NCI-H1417 (cell line): ENCODE measurements at regions not wholly inside any gene's neighbourhood (a gene's known extent, or its start where the extent isn't known, plus 50 kb on each side); places are given as distances from the start of the nearest gene placed in this dataset.
"Not testable (repeated sequence)": the region's sequence is repeated elsewhere in the genome, so short reads cannot be mapped to it uniquely, and the experiment has no call there.

Experiments used
- DNase-seq, 3 experiments: peaks; one replicate each; lab custom pipeline; 2025; lab: John Stamatoyannopoulos, UW

GRCh38 chr18:34942276-34942675 is 98.9 kb upstream of the MAPRE2 start:
- DNase-seq, result no peak

DNA sequence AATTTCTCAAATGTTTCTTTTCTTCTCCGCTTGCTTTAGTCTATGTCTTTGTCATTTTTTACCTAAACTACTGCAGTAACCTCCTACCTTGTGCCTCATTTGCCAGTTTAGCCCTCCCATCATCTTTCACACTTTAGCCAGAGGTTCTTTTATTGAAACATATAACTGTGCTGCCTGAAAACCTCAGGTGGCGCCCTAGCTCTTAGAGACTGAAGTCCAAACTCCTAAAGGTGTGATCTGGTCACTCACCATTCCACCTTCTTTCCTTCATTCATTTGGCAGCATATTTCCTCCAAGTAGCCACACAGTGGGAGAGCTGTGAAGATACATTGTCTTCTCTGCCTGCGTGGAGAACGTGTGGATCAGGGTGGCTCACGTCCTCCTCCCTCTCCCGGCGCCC is 98.2 kb upstream of the MAPRE2 start:
- DNase-seq, result peak in 1 of 3 experiments; percentile 27

DNA sequence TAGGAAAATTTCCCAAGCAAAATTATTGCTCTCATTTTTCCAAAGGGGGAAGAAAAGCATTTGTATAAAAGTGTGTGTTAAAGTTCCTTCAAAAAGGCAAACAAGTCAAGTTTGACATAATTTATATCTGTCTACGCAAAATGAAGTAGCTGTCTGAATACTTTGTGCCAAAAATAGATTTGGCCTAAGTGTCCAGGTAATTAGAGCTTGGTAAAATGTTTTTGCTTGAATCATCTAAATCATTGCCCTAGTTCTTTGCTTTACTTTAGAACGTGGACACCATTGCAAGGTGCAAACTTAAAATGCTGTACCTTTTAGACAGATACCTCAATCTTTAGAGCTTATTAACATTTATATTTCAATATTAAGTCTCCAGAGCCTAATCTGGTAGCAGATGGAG is 97.6 kb upstream of the MAPRE2 start:
- DNase-seq, result no peak

DNA sequence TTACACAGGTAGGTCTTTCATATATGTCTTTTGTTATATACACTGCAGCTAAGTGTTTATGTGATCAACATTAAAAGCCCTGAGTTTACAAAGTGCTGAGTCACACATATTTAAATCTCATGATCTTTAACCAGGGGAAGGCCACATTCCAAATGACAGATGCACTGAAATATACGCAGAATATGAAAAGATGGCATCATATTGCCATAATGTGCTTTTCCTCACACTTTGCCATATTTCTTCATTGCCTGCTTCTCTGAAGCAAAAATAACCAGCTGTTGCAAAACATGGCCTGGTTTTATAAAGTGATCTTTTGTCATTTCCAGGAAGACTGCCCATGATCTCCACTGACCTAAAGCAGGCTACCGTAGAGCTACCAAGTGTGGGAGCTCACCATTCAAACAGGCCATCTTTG is 93.5 kb upstream of the MAPRE2 start:
- DNase-seq, result peak in 2 of 3 experiments; percentile 47 to 75

- no peak for DNase-seq
Measured at GRCh38 chr18:34951625-34952379, 89.4 kb upstream of the MAPRE2 start.

DNA sequence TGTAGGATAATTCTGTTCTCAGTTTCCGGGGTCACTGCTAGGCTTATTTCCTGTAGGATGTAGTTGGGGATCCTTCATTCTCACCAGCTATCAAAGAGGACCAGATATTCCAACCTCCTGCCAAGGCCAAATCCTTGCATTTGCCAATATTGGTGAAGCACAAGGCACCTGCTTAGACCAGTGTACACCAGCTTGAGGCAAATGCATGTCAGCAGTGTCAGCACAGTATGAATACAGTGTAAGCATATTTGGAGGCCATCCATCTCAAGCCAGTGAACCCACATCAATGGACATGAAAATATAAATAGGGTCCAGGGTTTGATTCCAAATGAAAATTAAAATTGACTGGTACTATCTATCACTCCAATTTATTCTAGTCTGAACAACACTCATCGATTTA is 88.0 kb upstream of the MAPRE2 start:
- no peak for DNase-seq

DNA sequence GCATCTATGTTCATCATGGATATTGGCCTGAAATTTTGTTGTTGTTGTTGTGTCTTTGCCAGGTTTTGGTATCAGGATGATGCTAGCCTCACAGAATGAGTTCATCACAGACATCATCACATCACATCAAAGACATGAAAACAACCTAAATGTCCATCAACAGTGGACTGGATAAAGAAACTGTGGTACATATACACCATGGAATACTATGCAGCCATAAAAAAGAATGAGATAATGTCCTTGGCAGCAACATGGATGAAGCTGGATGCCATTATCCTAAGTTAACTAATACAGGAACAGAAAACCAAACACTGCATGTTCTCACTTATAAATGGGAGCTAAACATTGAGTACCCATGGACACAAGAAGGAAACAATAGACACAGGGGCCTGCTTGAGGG is 85.7 kb upstream of the MAPRE2 start:
- DNase-seq, result not testable (repeated sequence)

- no peak for DNase-seq
Measured at GRCh38 chr18:34956663-34957062, 84.5 kb upstream of the MAPRE2 start.

- DNase-seq, result no peak
Measured at GRCh38 chr18:34957119-34957863, 83.9 kb upstream of the MAPRE2 start.

- no peak for DNase-seq
Measured at GRCh38 chr18:34957864-34958259, 83.4 kb upstream of the MAPRE2 start.

DNA sequence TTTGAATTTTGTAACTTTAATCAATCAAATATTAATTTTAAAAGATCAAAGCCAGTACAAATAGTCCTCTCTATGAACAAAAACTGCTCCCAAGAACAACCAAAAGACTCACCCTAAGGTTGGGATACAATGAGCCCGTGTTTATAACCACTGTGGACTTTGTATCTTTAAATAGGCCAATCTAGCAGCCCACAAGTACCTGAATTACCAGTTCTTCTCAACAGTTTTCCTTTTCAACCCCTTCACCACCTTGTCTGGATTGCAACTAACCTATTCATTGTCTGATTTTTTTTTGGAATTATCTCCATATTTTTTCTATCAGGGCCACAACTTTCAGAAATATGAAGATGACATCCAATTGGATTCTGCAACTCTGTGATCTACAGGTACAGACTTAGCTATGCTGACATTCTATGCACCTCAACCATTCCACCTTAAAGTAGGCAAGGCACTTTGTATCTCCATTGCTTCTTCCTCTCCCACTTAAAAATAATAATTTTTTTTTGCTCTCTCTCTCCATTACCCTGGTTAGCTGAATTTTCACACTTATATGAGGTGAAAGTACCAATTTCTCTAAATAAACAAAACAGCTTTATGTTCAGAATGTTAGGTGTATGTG is 81.9 kb upstream of the MAPRE2 start:
- no peak for DNase-seq

DNA sequence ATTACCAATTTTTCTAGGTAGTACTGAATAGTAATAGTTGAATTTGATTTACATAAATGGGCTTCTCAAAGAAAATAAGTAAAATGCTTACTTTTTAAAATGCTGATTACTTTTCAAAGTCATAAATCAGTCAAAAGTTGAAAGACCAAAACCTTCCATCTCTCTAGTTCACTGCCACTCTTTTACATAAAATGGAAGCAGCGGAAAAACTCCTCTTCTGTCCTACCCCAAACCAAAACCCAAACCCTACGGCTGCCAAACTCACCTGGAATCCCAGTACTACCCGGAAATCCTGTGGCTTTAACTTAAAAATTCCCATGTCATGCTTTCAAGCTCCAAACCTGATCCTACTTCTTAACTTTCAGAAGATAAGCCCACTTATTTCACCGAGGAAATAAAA is 81.2 kb upstream of the MAPRE2 start:
- DNase-seq, result no peak

GRCh38 chr18:34965108-34965507 is 76.1 kb upstream of the MAPRE2 start:
- DNase-seq, result peak; percentile 12 to 76 (median 64)

DNA sequence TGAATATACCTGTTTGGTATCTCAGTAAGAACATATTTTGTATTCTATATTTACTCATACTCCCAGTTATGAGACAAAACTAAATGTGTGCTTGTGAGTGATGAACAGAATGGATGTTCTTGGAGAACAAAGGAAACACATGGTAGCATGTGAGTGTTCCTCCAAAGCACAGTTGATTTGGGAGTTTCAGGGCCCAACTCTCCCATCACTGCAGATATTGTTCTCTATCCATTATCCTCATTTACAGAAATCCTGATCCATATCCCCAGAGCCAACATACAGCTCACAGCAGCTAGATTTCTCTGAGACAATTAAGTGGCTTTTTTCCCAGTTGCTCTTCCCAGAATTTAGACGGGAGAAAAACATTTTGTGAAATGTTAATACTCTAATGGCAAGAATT is 75.6 kb upstream of the MAPRE2 start:
- DNase-seq, result no peak

GRCh38 chr18:34970106-34970505 is 71.1 kb upstream of the MAPRE2 start:
- DNase-seq, result no peak

GRCh38 chr18:34971313-34971712 is 69.9 kb upstream of the MAPRE2 start:
- no peak for DNase-seq

DNA sequence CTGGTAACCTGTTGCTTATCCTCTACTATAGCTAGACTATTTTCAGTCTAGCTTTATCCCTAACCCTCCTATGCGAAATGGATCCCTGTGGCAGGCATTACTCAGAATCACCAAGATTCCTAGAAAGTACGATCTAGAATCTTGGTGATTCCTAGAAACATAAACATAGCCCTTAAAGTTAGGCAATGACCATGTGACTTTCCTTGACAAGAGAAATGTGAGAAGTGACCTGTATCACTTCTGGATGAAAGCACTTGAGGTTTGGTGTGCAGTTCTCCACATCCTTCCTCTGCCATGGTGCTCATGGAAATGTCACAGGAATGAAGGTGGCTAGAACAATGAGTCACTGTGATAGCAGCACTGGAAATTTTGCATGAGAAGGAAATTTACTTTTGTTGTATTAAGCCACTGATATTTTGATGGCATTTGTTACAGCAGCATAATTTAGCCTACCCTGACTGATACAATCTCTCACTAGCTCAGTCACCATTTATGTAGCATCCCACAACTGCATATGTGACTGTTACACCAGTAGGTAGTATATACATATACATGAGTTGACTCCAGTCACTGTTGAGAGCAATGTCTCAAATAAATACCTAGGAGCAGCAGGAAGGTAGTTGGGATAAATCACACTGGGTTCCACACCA is 68.3 kb upstream of the MAPRE2 start:
- DNase-seq, result no peak

DNA sequence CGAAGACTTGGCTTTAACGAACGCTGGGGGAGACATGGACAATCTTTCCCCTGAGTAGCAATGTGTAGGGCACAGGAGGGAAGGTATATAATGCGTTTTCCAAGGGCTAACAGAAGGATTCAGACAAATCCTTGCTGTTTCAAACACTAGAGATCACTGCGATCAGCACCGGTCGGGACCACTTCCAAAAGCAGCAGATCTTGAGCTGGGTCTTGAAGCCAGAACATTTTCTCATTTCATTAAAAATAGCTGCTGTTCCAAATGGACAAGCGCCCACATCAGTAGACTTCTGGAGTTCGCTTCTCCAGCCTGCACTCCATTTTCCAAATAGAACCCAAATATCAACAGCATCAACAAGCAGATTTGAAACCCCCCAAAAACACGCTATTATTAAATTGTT is 65.1 kb upstream of the MAPRE2 start:
- peak in 1 of 3 experiments; percentile 43 for DNase-seq

DNA sequence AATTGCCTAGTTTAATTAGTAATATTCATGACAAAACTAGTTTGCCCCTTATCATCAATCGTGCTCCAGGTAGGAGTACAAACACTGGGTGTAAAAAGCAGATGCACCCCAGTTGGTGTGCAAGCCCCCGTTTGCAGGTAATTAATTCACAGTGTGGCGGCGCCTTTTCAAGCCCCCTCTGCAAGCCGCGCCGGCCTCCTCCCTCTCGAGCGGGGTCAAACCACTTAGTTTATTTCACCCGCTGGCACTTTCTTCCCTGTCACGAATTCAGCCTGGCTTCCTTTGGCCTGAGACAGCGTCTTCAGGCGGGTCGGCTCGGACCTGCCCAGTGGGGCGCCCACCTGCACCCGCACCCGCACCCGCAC is 64.7 kb upstream of the MAPRE2 start:
- no peak for DNase-seq

GRCh38 chr18:34976899-34977837 is 64.0 kb upstream of the MAPRE2 start:
- peak; percentile 71 to 90 (median 86) for DNase-seq

DNA sequence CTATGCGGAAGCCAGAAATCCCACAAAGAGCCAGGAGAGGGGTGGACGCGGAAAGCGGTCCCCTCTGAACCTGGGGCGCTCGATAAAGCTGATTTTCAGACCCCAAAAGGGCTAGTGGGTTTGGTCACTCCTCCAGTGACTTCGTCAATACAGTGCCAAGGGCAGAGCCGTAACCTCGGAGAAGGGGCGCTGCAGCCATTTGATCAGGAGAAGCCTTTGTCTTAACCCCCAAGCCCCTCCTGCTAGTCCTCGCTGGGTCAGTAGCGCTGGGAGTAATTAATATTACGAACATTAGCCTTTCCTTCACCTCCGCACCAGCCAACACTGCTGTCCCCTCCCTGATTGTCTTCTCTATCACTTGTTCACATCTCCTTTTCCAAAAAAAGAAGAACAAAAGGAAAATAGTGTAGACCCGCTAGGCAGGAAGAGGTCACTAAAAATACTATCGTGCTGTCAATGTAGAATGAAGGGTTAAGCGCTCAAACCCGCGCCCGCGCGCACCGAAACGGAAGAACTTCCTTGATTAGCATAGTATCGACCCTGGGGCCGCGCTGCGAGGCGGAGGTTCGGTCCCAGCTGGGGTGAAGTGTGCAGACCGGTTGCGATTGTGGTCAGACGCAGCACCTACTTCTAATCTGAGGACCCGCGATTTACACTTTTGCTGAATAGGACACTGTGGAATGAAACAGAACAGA is 63.2 kb upstream of the MAPRE2 start:
- peak; percentile 41 to 82 (median 71) for DNase-seq
